Hepatocyte (in vitro differentiated cells): ENCODE measurements at regions not wholly inside any gene's neighbourhood (a gene's known extent, or its start where the extent isn't known, plus 50 kb on each side); places are given as distances from the start of the nearest gene placed in this dataset.

ENCODE experiments used
- EZH2 ChIP-seq: fragments of 200-600 bp; sonication (generic); IDR thresholded peaks from 2 replicates; pipeline ENCODE4 v1.6.1; 2016; ENCODE audit warnings: antibody characterized with exemption, mild to moderate bottlenecking, borderline replicate concordance
- EZH2phosphoT487 ChIP-seq: fragments of 200-600 bp; sonication (generic); IDR thresholded peaks from one replicate; pipeline ENCODE4 v1.6.1; 2018; ENCODE audit warnings: antibody characterized with exemption, mild to moderate bottlenecking, low read depth, moderate library complexity; ENCODE audit not compliant: unreplicated experiment, severe bottlenecking
- TF ChIP-seq, protein P1 (sequence below): fragments of 200-600 bp; sonication (generic); IDR thresholded peaks from 2 replicates; pipeline ENCODE4 v1.5.1; 2016; ENCODE audit warnings: antibody characterized with exemption, mild to moderate bottlenecking; ENCODE audit not compliant: poor library complexity

DNA sequence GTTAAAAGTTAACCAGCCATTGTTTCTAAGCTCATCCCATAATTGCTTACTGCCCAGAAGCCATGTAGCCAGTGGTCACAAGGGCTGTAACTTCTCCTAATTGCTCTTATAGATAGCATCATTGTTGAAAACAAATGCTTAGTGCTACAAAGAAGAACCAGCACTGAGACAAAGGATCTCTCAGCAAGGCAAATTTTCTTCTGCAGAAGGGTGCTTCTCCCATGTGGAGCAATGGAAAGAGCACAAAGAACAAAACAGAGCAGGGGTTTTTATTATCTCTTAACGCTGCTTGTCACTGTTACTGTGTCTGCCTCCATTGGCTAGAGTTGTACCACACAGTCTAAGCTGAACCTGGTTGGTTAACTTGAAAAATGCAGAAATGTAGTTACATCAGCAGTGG lies 1036.8 kb downstream of the UQCRFS1 start:
- TF ChIP-seq, protein P1, sequence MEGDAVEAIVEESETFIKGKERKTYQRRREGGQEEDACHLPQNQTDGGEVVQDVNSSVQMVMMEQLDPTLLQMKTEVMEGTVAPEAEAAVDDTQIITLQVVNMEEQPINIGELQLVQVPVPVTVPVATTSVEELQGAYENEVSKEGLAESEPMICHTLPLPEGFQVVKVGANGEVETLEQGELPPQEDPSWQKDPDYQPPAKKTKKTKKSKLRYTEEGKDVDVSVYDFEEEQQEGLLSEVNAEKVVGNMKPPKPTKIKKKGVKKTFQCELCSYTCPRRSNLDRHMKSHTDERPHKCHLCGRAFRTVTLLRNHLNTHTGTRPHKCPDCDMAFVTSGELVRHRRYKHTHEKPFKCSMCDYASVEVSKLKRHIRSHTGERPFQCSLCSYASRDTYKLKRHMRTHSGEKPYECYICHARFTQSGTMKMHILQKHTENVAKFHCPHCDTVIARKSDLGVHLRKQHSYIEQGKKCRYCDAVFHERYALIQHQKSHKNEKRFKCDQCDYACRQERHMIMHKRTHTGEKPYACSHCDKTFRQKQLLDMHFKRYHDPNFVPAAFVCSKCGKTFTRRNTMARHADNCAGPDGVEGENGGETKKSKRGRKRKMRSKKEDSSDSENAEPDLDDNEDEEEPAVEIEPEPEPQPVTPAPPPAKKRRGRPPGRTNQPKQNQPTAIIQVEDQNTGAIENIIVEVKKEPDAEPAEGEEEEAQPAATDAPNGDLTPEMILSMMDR = no peak
- TF ChIP-seq EZH2 (no peak), EZH2phosphoT487 (no peak)
